Calu3 (cell line): ENCODE measurements at regions not wholly inside any gene's neighbourhood (a gene's known extent, or its start where the extent isn't known, plus 50 kb on each side); places are given as distances from the start of the nearest gene placed in this dataset.

Experiments used
- BruUV-seq: library from RNA; stranded (reverse); fragments of 400-500 nt; replicated peaks from 2 replicates; lab custom pipeline; 2021; lab: Mats Ljungman, UMichigan
- CTCF ChIA-PET: fragments of 300-600 bp; sonication (Branson Sonifier 250); formaldehyde crosslinking; loops from one replicate; lab custom pipeline; 2022; ENCODE audit warnings: antibody characterized with exemption; lab: Charles Lee
- DNase-seq: peaks from one replicate; pipeline ENCODE4 v3.0.0; 2022
- H3K27ac Mint-ChIP-seq: one replicate; pipeline ENCODE4 v1.8.0; 2022; ENCODE audit warnings: mixed read lengths; ENCODE audit not compliant: unreplicated experiment
- H3K27me3 Mint-ChIP-seq: one replicate; pipeline ENCODE4 v1.8.0; 2022; ENCODE audit warnings: mixed read lengths; ENCODE audit not compliant: unreplicated experiment
- H3K36me3 Mint-ChIP-seq: one replicate; pipeline ENCODE4 v1.8.0; 2022; ENCODE audit warnings: mild to moderate bottlenecking, moderate library complexity, mixed read lengths; ENCODE audit not compliant: insufficient read depth, unreplicated experiment
- H3K4me1 Mint-ChIP-seq: one replicate; pipeline ENCODE4 v1.8.0; 2022; ENCODE audit warnings: mild to moderate bottlenecking, low read depth, mixed read lengths; ENCODE audit not compliant: unreplicated experiment
- H3K4me3 Mint-ChIP-seq: one replicate; pipeline ENCODE4 v1.8.0; 2022; ENCODE audit warnings: mild to moderate bottlenecking, low read depth, moderate library complexity, mixed read lengths; ENCODE audit not compliant: unreplicated experiment
- H3K9me3 Mint-ChIP-seq: one replicate; pipeline ENCODE4 v1.8.0; 2022; ENCODE audit warnings: low read depth, mixed read lengths; ENCODE audit not compliant: unreplicated experiment
- CTCF ChIP-seq: fragments of 200-600 bp; IDR thresholded peaks from one replicate; pipeline ENCODE4 v1.8.0; 2022; ENCODE audit warnings: antibody characterized with exemption; ENCODE audit not compliant: unreplicated experiment
- intact Hi-C: fragments of 100-400 bp; cut with micrococcal nuclease; formaldehyde crosslinking; loops from one replicate; pipeline ENCODE4 v1.10.0; 2022; ENCODE audit not compliant: unreplicated experiment

DNA sequence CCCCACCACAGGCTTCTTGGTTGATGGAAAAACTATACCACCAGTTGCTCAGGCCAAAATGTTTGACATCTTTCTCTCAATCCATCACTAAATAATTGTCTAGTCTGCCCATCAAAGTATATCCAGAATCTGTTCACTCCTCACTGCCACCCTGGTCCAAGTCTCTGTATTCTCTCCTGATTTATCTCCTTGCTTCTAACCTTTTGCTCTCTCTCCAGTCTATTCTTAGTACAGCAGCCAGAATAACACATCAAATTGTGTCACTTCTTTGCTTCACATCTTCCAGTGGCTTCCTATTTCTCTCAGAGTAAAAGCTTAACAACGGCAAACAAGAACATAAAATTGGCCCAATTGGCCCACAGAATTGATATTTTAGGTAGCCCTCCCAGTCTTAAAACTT is 272.8 kb downstream of the IPO8 start:
- intact Hi-C loops = no loop called here
- H3K4me1 Mint-ChIP-seq = no peaks in the 10 kb centered on the region
- no peak overlapping the region for H3K4me3 Mint-ChIP-seq
- TF ChIP-seq CTCF = no peak
- H3K27ac Mint-ChIP-seq = no peak overlapping the region
- CTCF ChIA-PET = no interaction called here
- no peak for DNase-seq
- peaks cover 15% of the 10 kb centered on the region for H3K27me3 Mint-ChIP-seq
- H3K36me3 Mint-ChIP-seq = no peaks in the 10 kb centered on the region
- no TSS peak for BruUV-seq
- H3K9me3 Mint-ChIP-seq = peaks cover 2% of the 10 kb centered on the region

DNA sequence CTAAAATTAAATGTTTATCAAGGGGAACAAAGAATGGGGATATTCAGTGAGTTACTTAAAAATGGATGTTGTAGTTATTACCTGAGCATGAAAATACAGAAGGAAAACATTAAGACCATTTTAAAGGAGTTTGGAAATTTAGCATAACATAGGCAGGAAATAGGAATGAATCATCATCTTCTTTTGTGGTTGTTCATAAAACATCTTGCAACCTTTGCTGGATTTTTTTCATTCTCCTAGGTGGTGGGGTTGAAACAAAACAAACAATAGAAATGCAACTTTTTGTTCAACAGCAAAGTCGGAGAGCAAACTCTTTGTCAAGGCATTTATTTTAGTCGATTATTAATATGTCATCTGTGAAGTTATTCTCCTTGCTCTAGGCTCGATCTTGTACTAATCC is 275.1 kb downstream of the IPO8 start:
- no TSS peak for BruUV-seq
- no peaks in the 10 kb centered on the region for H3K4me1 Mint-ChIP-seq
- intact Hi-C loops = no loop called here
- peaks cover 2% of the 10 kb centered on the region for H3K9me3 Mint-ChIP-seq
- no peak overlapping the region for H3K27ac Mint-ChIP-seq
- no peaks in the 10 kb centered on the region for H3K36me3 Mint-ChIP-seq
- no peak for TF ChIP-seq CTCF
- peaks cover 15% of the 10 kb centered on the region for H3K27me3 Mint-ChIP-seq
- H3K4me3 Mint-ChIP-seq = no peak overlapping the region
- CTCF ChIA-PET = no interaction called here
- DNase-seq = no peak

GRCh38 chr12:30417697-30418231 is 277.9 kb downstream of the IPO8 start:
- H3K27me3 Mint-ChIP-seq = no peaks in the 10 kb centered on the region
- H3K36me3 Mint-ChIP-seq = no peaks in the 10 kb centered on the region
- TF ChIP-seq CTCF = no peak
- no peak overlapping the region for H3K27ac Mint-ChIP-seq
- no peaks in the 10 kb centered on the region for H3K4me1 Mint-ChIP-seq
- no peak overlapping the region for H3K4me3 Mint-ChIP-seq
- BruUV-seq = no TSS peak
- no peaks in the 10 kb centered on the region for H3K9me3 Mint-ChIP-seq
- CTCF ChIA-PET = no interaction called here
- DNase-seq = no peak
- intact Hi-C loops = no loop called here

DNA sequence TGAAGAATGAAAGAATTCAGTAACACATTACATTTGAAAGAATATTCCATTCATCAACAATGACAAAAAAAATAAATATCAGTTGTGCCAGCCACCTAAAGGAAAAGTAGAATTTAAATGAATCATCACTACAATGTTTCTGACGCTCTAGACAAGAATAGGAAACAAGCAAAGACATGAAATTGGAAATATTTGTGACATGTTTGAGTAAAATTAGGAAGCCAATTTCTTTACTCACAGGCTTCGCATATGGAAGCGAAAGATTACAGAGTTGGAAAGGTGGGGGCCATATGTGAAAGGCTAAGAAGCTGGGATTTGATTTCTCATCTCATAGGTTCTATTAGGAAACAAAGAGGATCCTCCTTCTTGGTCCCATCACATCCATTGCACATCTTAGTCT is 279.0 kb downstream of the IPO8 start:
- BruUV-seq = no TSS peak
- Mint-ChIP-seq H3K36me3 (no peaks in the 10 kb centered on the region), H3K4me1 (no peaks in the 10 kb centered on the region), H3K9me3 (no peaks in the 10 kb centered on the region), H3K4me3 (no peak overlapping the region), H3K27me3 (no peaks in the 10 kb centered on the region), H3K27ac (no peak overlapping the region)
- no peak for TF ChIP-seq CTCF
- intact Hi-C loops = no loop called here
- CTCF ChIA-PET = no interaction called here
- DNase-seq = no peak
